PC-3 (cell line): ENCODE measurements at regions not wholly inside any gene's neighbourhood (a gene's known extent, or its start where the extent isn't known, plus 50 kb on each side); places are given as distances from the start of the nearest gene placed in this dataset.

Experiments
- EZH2 ChIP-seq: fragments of 300-600 bp; sonication (generic); IDR thresholded peaks from one replicate; pipeline ENCODE4 v1.6.1; 2017; ENCODE audit warnings: antibody characterized with exemption, mild to moderate bottlenecking, low read length; ENCODE audit not compliant: unreplicated experiment
- EZH2phosphoT487 ChIP-seq: fragments of 300-600 bp; sonication (generic); IDR thresholded peaks from 2 replicates; pipeline ENCODE4 v1.6.1; 2018; ENCODE audit warnings: mild to moderate bottlenecking, antibody characterized with exemption, low read length, borderline replicate concordance
- TF ChIP-seq, protein P1 (sequence below): fragments of 300-600 bp; sonication (generic); conservative IDR thresholded peaks from 2 replicates; pipeline ENCODE4 v1.5.1; 2017; ENCODE audit warnings: antibody characterized with exemption, low read depth, mild to moderate bottlenecking, low read length

DNA sequence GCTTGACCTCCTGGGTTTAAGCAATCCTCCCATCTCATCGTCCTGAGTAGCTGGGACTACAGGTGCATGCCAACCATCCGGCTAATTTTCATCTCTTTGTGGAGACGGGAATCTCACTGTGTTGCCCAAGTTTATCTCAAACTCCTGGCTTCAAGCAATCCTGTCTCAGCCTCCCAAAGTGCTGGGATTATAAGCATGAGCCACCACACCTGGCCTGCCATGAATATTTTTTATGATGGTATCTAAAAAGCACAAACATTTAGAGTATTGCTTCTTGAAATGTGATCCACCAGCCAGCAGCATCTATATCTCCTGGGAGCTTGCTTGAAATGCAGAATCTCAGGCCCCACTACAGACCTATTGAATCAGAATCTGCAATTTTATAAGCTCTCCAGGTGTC lies 111.2 kb upstream of the CLDN10 start:
- TF ChIP-seq, protein P1, sequence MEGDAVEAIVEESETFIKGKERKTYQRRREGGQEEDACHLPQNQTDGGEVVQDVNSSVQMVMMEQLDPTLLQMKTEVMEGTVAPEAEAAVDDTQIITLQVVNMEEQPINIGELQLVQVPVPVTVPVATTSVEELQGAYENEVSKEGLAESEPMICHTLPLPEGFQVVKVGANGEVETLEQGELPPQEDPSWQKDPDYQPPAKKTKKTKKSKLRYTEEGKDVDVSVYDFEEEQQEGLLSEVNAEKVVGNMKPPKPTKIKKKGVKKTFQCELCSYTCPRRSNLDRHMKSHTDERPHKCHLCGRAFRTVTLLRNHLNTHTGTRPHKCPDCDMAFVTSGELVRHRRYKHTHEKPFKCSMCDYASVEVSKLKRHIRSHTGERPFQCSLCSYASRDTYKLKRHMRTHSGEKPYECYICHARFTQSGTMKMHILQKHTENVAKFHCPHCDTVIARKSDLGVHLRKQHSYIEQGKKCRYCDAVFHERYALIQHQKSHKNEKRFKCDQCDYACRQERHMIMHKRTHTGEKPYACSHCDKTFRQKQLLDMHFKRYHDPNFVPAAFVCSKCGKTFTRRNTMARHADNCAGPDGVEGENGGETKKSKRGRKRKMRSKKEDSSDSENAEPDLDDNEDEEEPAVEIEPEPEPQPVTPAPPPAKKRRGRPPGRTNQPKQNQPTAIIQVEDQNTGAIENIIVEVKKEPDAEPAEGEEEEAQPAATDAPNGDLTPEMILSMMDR = no peak
- TF ChIP-seq EZH2phosphoT487 (no peak), EZH2 (no peak)
